H1 (cell line): ENCODE measurements at regions not wholly inside any gene's neighbourhood (a gene's known extent, or its start where the extent isn't known, plus 50 kb on each side); places are given as distances from the start of the nearest gene placed in this dataset.

Source experiments
- CTCF ChIA-PET: fragments of 300-600 bp; sonication (Branson Sonifier 250); formaldehyde crosslinking; loops from one replicate; lab custom pipeline; 2021; ENCODE audit not compliant: partially characterized antibody; lab: Charles Lee
- POLR2A ChIA-PET: fragments of 300-600 bp; sonication (Branson Sonifier 250); formaldehyde crosslinking; loops from one replicate; lab custom pipeline; 2021; ENCODE audit warnings: inconsistent platforms; ENCODE audit not compliant: partially characterized antibody; lab: Charles Lee
- DNase-seq, 2 experiments: peaks; one replicate each; pipeline versions ENCODE4 v3.0.0 to v3.0.0-alpha.2; 2010 to 2022; ENCODE audit warnings: low spot score in 2 of 2, low read depth in 1 of 2, mixed read lengths in 1 of 2
- FAIRE-seq: peaks from 2 replicates; lab custom pipeline; 2011; peaks lifted over from hg19 to GRCh38; lab: Jason Lieb, UNC
- H2AFZ ChIP-seq: 2 replicates; pipeline ENCODE4 v1.8.1; 2012; ENCODE audit warnings: low read length, inconsistent platforms
- H2AK5ac ChIP-seq: 2 replicates; pipeline ENCODE4 v1.6.1; 2013; ENCODE audit warnings: low read depth, low read length
- H2BK120ac ChIP-seq: replicated peaks from 2 replicates; pipeline ENCODE3; 2013; ENCODE audit warnings: low read depth, low read length, inconsistent platforms
- H2BK12ac ChIP-seq: 2 replicates; pipeline ENCODE4 v1.6.1; 2013; ENCODE audit warnings: low read depth, low read length
- H2BK15ac ChIP-seq: 2 replicates; pipeline ENCODE4 v1.6.1; 2013; ENCODE audit warnings: low read length
- H2BK20ac ChIP-seq: 2 replicates; pipeline ENCODE4 v1.6.1; 2013; ENCODE audit warnings: low read length
- H2BK5ac ChIP-seq: 2 replicates; pipeline ENCODE4 v1.6.1; 2013; ENCODE audit warnings: low read depth, low read length
- H3K14ac ChIP-seq: 2 replicates; pipeline ENCODE4 v1.6.1; 2013; ENCODE audit warnings: inconsistent platforms; ENCODE audit not compliant: insufficient read length
- H3K18ac ChIP-seq: 2 replicates; pipeline ENCODE4 v1.6.1; 2013; ENCODE audit warnings: low read length; ENCODE audit errors: extremely low read depth
- H3K23ac ChIP-seq: 2 replicates; pipeline ENCODE4 v1.6.1; 2013; ENCODE audit warnings: inconsistent platforms; ENCODE audit not compliant: insufficient read length
- H3K23me2 ChIP-seq: 2 replicates; pipeline ENCODE4 v1.6.1; 2013; ENCODE audit warnings: low read depth, low read length
- H3K27ac ChIP-seq: 2 replicates; pipeline ENCODE4 v1.6.1; 2011; ENCODE audit warnings: low read depth, low read length, inconsistent platforms
- H3K27me3 ChIP-seq, 4 experiments: replicated peaks in 1 of 4; 1 replicate in 1 of 4; 2 replicates in 3 of 4; pipeline versions ENCODE4 v1.6.1 to v1.8.1; 2011 to 2013; ENCODE audit warnings: low read length in 3 of 4, mild to moderate bottlenecking in 3 of 4, inconsistent platforms in 2 of 4, mixed read lengths in 2 of 4, moderate library complexity in 1 of 4; ENCODE audit not compliant: control insufficient read depth in 3 of 4, insufficient read depth in 3 of 4; ENCODE audit errors: extremely low read depth in 1 of 4
- H3K36me3 ChIP-seq, 4 experiments: 2 replicates each; pipeline versions ENCODE4 v1.6.1 to v1.8.1; 2011 to 2013; ENCODE audit warnings: mild to moderate bottlenecking in 4 of 4, low read length in 3 of 4, moderate library complexity in 2 of 4, control low read depth in 1 of 4, inconsistent platforms in 1 of 4; ENCODE audit not compliant: insufficient read depth in 4 of 4, control insufficient read depth in 2 of 4
- H3K4ac ChIP-seq: replicated peaks from 2 replicates; pipeline ENCODE3; 2013; ENCODE audit warnings: low read length, low read depth, mixed read lengths, inconsistent platforms; ENCODE audit not compliant: insufficient read length
- H3K4me1 ChIP-seq, 4 experiments: replicated peaks in 1 of 4; 1 replicate in 1 of 4; 2 replicates in 3 of 4; pipeline versions ENCODE4 v1.6.1 to v1.8.1; 2011 to 2013; ENCODE audit warnings: low read length in 3 of 4, inconsistent platforms in 2 of 4, mixed read lengths in 1 of 4; ENCODE audit not compliant: insufficient read depth in 4 of 4, control insufficient read depth in 3 of 4
- H3K4me2 ChIP-seq, 2 experiments: 2 replicates each; pipeline versions ENCODE4 v1.6.1 to v1.8.1; 2011 to 2013; ENCODE audit warnings: low read depth in 2 of 2, low read length in 2 of 2, control low read depth in 1 of 2, inconsistent platforms in 1 of 2, mild to moderate bottlenecking in 1 of 2; ENCODE audit not compliant: insufficient read depth in 1 of 2
- H3K4me3 ChIP-seq, 4 experiments: fragments of 200-600, 300-600 bp in 1 of 4; sonication (generic), shearing (Covaris generic), sonication (Bioruptor Twin) in 1 of 4; 2 replicates each; pipeline versions ENCODE4 v1.5.1 to v1.8.1; 2011 to 2016; ENCODE audit warnings: low read length in 4 of 4, low read depth in 3 of 4, control low read depth in 2 of 4, inconsistent platforms in 2 of 4, mild to moderate bottlenecking in 2 of 4, mixed read lengths in 1 of 4, moderate library complexity in 1 of 4; ENCODE audit not compliant: insufficient read depth in 2 of 4; ENCODE audit errors: extremely low read depth in 1 of 4
- H3K56ac ChIP-seq: replicated peaks from 2 replicates; pipeline ENCODE3; 2013; ENCODE audit warnings: low read depth, mild to moderate bottlenecking, mixed read lengths, low read length, inconsistent platforms; ENCODE audit not compliant: insufficient read length
- H3K79me1 ChIP-seq: 2 replicates; pipeline ENCODE4 v1.6.1; 2013; ENCODE audit warnings: low read depth, low read length, control low read depth
- H3K79me2 ChIP-seq, 2 experiments: 2 replicates each; pipeline versions ENCODE4 v1.6.1 to v1.8.1; 2012 to 2013; ENCODE audit warnings: low read length in 2 of 2, mild to moderate bottlenecking in 2 of 2, inconsistent platforms in 1 of 2; ENCODE audit not compliant: insufficient read depth in 2 of 2, control insufficient read depth in 1 of 2
- H3K9ac ChIP-seq, 4 experiments: replicated peaks in 1 of 4; 1 replicate in 1 of 4; 2 replicates in 3 of 4; pipeline versions ENCODE4 v1.6.1 to v1.8.1; 2011 to 2013; ENCODE audit warnings: low read depth in 3 of 4, low read length in 3 of 4, control low read depth in 2 of 4, mild to moderate bottlenecking in 2 of 4, moderate library complexity in 2 of 4, inconsistent platforms in 1 of 4; ENCODE audit errors: extremely low read depth in 1 of 4
- H3K9me3 ChIP-seq, 2 experiments: 2 replicates each; pipeline versions ENCODE4 v1.6.1 to v1.8.1; 2012 to 2013; ENCODE audit warnings: mild to moderate bottlenecking in 2 of 2, moderate library complexity in 2 of 2, control low read depth in 1 of 2, inconsistent platforms in 1 of 2, low read depth in 1 of 2, low read length in 1 of 2, mixed read lengths in 1 of 2; ENCODE audit not compliant: insufficient read depth in 2 of 2
- H4K20me1 ChIP-seq, 2 experiments: replicated peaks in 1 of 2; 2 replicates each; pipeline versions ENCODE3 to v1.8.1; 2011 to 2013; ENCODE audit warnings: inconsistent platforms in 2 of 2, low read length in 2 of 2, mild to moderate bottlenecking in 1 of 2; ENCODE audit not compliant: insufficient read depth in 2 of 2, control insufficient read depth in 1 of 2
- H4K5ac ChIP-seq: 2 replicates; pipeline ENCODE4 v1.6.1; 2013; ENCODE audit warnings: low read length, low read depth, mixed read lengths, inconsistent platforms; ENCODE audit not compliant: insufficient read length
- H4K8ac ChIP-seq: 2 replicates; pipeline ENCODE4 v1.8.0; 2013; ENCODE audit warnings: mild to moderate bottlenecking, moderate library complexity, low read length, inconsistent platforms; ENCODE audit not compliant: insufficient read depth; ENCODE audit errors: extremely low read depth
- H4K91ac ChIP-seq: replicated peaks from 2 replicates; pipeline ENCODE3; 2013; ENCODE audit warnings: low read length, mixed read lengths, inconsistent platforms; ENCODE audit not compliant: insufficient read length
- FOSL1 ChIP-seq: IDR thresholded peaks from 2 replicates; pipeline ENCODE4 v1.6.1; 2011; ENCODE audit warnings: mild to moderate bottlenecking, low read depth, low read length, moderate library complexity; ENCODE audit not compliant: insufficient read depth
- GABPA ChIP-seq: IDR thresholded peaks from 2 replicates; pipeline ENCODE4 v1.6.1; 2011; ENCODE audit warnings: mild to moderate bottlenecking, low read length, moderate library complexity, borderline replicate concordance; ENCODE audit not compliant: insufficient read depth
- POLR2A ChIP-seq, 2 experiments: IDR thresholded peaks; 1 replicate in 1 of 2; 2 replicates in 1 of 2; pipeline ENCODE4 v1.6.1; 2011; ENCODE audit warnings: low read depth in 2 of 2, low read length in 2 of 2, mild to moderate bottlenecking in 2 of 2; ENCODE audit errors: control extremely low read depth in 1 of 2
- TAF7 ChIP-seq: optimal IDR thresholded peaks from 2 replicates; pipeline ENCODE3; 2011; ENCODE audit warnings: low read depth, mild to moderate bottlenecking, inconsistent platforms, low read length, moderate library complexity, borderline replicate concordance
- ZNF274 ChIP-seq: IDR thresholded peaks from 2 replicates; pipeline ENCODE4 v1.7.0; 2012; ENCODE audit warnings: low read length, borderline replicate concordance; ENCODE audit errors: extremely low read depth
- WGBS, 2 experiments: shearing (Covaris generic) in 1 of 2; methylation state at CpG; one replicate each; pipeline versions ENCODE4 v1.1.6 to v1.1.7; 2013 to 2015; ENCODE audit warnings: low lambda C conversion rate in 2 of 2, mixed read lengths in 2 of 2, inconsistent platforms in 1 of 2, low coverage in 1 of 2, missing lambda C conversion rate in 1 of 2; ENCODE audit not compliant: insufficient replicate concordance in 2 of 2, insufficient coverage in 1 of 2, insufficient read length in 1 of 2; ENCODE audit errors: extremely low coverage in 1 of 2, missing lambda C conversion rate in 1 of 2; 5-methylcytosine and 5-hydroxymethylcytosine counted together

DNA sequence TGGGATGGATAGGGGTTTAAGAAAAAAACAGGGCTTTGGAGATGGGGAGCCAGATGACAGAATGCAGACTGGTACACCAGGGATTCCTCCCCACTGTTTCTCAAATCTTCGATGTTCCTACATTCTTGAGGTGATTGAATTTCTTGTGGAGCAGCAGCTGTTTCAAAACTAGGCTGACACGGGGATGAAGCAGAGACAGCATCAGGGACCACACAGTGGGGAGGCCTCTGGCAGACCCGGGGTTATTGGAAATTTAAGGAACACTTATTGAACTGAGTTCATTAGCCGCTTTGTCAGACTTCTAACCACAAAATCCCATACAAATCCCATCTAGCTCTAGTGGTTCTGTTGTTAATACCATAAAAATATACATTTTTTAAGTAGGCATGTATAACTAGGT lies 621.4 kb upstream of the GBE1 start:
- Histone ChIP-seq H4K20me1 (no peaks in the 10 kb centered on the region), H3K79me1 (no peaks in the 10 kb centered on the region), H3K23me2 (no peaks in the 10 kb centered on the region; the same call in 1 of the 2 replicates), H4K8ac (no peak overlapping the region), H2BK20ac (no peak overlapping the region), H3K27me3 (no peaks in the 10 kb centered on the region; a peak in 1 of 7 replicates), H4K5ac (no peak overlapping the region), H2AFZ (no peak overlapping the region), H2BK120ac (no peak overlapping the region), H2BK5ac (no peak overlapping the region), H3K14ac (no peak overlapping the region), H2BK12ac (no peak overlapping the region), H3K36me3 (no peaks in the 10 kb centered on the region; a peak in 1 of 8 replicates), H3K79me2 (no peaks in the 10 kb centered on the region), H3K9me3 (peaks cover 15 to 23% of the 10 kb centered on the region in 2 experiments), H3K56ac (no peak overlapping the region), H2AK5ac (no peak overlapping the region), H3K4me2 (no peak overlapping the region), H3K18ac (no peak overlapping the region), H3K27ac (no peak overlapping the region), H3K23ac (no peak overlapping the region), H3K4me3 (no peak overlapping the region), H3K4me1 (no peaks in the 10 kb centered on the region), H3K4ac (no peak overlapping the region), H4K91ac (no peak overlapping the region), H2BK15ac (no peak overlapping the region), H3K9ac (no peak overlapping the region)
- FAIRE-seq = no peak
- TF ChIP-seq GABPA (no peak), POLR2A (IDR thresholded peaks at IDR 0.05; ENCODE audit: control extremely low read depth in 1 of 2, low read depth in 2 of 2, low read length in 2 of 2) (no peak), FOSL1 (no peak), ZNF274 (no peak), TAF7 (no peak)
- DNase-seq = no peak
- ChIA-PET POLR2A (no interaction called here), CTCF (interaction anchor here (2.3 kb wide), 1 partner anchor 10 kb away, joined by 8 read pairs; no protein-coding TSS in a partner anchor)
- WGBS, 2 experiments = 95% methylated on average over 4 of the region's 4 CpGs; no CpG with 5 or more reads in 1 of the 2 experiments
